ENCODE measurements at regions not wholly inside any gene's neighbourhood (a gene's known extent, or its start where the extent isn't known, plus 50 kb on each side); places are given as distances from the start of the nearest gene placed in this dataset.

DNA sequence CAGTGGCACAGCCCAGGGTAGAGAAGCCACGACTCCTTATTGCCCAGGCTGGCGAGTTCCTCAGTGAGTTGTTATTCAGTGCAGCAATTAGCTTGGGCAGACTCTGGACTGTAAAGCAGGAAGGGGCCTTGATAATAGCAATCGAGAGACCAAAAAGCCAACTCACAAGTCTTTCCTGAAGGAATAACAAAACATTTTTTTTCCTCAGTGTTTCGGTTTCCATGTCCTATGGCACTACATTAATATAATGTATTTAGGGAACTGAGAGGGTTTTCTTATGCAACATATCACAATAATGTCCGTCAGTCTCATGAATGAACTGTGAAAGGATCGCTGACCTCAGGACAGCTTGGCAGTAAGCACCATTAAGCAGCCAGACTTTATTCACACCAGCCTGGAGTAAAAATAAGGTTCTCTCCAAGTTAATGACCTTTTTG lies 248.9 kb upstream of the TBL1XR1 start:
- TF ChIP-seq, protein P1, sequence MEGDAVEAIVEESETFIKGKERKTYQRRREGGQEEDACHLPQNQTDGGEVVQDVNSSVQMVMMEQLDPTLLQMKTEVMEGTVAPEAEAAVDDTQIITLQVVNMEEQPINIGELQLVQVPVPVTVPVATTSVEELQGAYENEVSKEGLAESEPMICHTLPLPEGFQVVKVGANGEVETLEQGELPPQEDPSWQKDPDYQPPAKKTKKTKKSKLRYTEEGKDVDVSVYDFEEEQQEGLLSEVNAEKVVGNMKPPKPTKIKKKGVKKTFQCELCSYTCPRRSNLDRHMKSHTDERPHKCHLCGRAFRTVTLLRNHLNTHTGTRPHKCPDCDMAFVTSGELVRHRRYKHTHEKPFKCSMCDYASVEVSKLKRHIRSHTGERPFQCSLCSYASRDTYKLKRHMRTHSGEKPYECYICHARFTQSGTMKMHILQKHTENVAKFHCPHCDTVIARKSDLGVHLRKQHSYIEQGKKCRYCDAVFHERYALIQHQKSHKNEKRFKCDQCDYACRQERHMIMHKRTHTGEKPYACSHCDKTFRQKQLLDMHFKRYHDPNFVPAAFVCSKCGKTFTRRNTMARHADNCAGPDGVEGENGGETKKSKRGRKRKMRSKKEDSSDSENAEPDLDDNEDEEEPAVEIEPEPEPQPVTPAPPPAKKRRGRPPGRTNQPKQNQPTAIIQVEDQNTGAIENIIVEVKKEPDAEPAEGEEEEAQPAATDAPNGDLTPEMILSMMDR (conservative IDR thresholded peaks at IDR 0.05; ENCODE audit: low read length): no peak
- no peak for TF ChIP-seq EZH2phosphoT487 (IDR thresholded peaks at IDR 0.05; ENCODE audit: borderline replicate concordance)

Measured in Loucy (cell line).